IMR-90 (cell line): ENCODE measurements at regions not wholly inside any gene's neighbourhood (a gene's known extent, or its start where the extent isn't known, plus 50 kb on each side); places are given as distances from the start of the nearest gene placed in this dataset.

ENCODE experiments used
- ATAC-seq: fragments of 200-7000 bp; cut with Tn5 transposase; 2 replicates; pipeline ENCODE4 v1.9.1; 2020; ENCODE audit warnings: low read depth, mild to moderate bottlenecking, moderate library complexity
- BruUV-seq: library from RNA; stranded (reverse); fragments of 400-500 nt; replicated peaks from 2 replicates; lab custom pipeline; 2021; lab: Mats Ljungman, UMichigan
- CTCF ChIA-PET: fragments of 300-600 bp; formaldehyde crosslinking; extraction: SDS; loops from one replicate; lab custom pipeline; 2021; ENCODE audit warnings: antibody characterized with exemption; lab: Yijun Ruan, JAX
- POLR2A ChIA-PET: fragments of 300-600 bp; sonication (Branson Sonifier 250); formaldehyde crosslinking; loops from one replicate; lab custom pipeline; 2022; ENCODE audit warnings: antibody characterized with exemption; ENCODE audit not compliant: unreplicated experiment; lab: Charles Lee
- DNase-seq: peaks from one replicate; pipeline ENCODE4 v3.0.0; 2013
- H2AFZ ChIP-seq: replicated peaks from 2 replicates; pipeline ENCODE3; 2013; ENCODE audit warnings: low read length, mild to moderate bottlenecking; ENCODE audit not compliant: poor library complexity
- H2AK5ac ChIP-seq: 2 replicates; pipeline ENCODE4 v1.6.1; 2013; ENCODE audit warnings: low read depth, low read length, inconsistent platforms
- H2AK9ac ChIP-seq: replicated peaks from 2 replicates; pipeline ENCODE3; 2013; ENCODE audit warnings: mild to moderate bottlenecking, low read depth, low read length, moderate library complexity; ENCODE audit not compliant: poor library complexity
- H2BK120ac ChIP-seq: 2 replicates; pipeline ENCODE4 v1.6.1; 2013; ENCODE audit warnings: low read depth, low read length, inconsistent platforms
- H2BK15ac ChIP-seq: 3 replicates; pipeline ENCODE4 v1.6.1; 2013; ENCODE audit warnings: low read depth, low read length, inconsistent platforms
- H2BK20ac ChIP-seq: 2 replicates; pipeline ENCODE4 v1.6.1; 2013; ENCODE audit warnings: low read depth, mild to moderate bottlenecking, inconsistent platforms, low read length, moderate library complexity
- H2BK5ac ChIP-seq: 2 replicates; pipeline ENCODE4 v1.6.1; 2013; ENCODE audit warnings: mild to moderate bottlenecking, low read depth, low read length, inconsistent platforms; ENCODE audit not compliant: poor library complexity, severe bottlenecking
- H3K14ac ChIP-seq: replicated peaks from 2 replicates; pipeline ENCODE4 v1.6.1; 2013; ENCODE audit warnings: low read depth, low read length, inconsistent platforms
- H3K18ac ChIP-seq: 2 replicates; pipeline ENCODE4 v1.6.1; 2013; ENCODE audit warnings: low read depth, low read length, control low read depth
- H3K23ac ChIP-seq: 2 replicates; pipeline ENCODE4 v1.6.1; 2013; ENCODE audit warnings: low read depth, low read length, inconsistent platforms
- H3K27ac ChIP-seq: 2 replicates; pipeline ENCODE4 v1.5.1; 2013; ENCODE audit warnings: mild to moderate bottlenecking, control low read depth, low read length; ENCODE audit not compliant: insufficient read depth
- H3K27me3 ChIP-seq: 2 replicates; pipeline ENCODE4 v1.6.1; 2013; ENCODE audit warnings: low read length; ENCODE audit not compliant: control insufficient read depth, insufficient read depth
- H3K36me3 ChIP-seq: 2 replicates; pipeline ENCODE4 v1.6.1; 2013; ENCODE audit warnings: low read length, mixed read lengths; ENCODE audit not compliant: control insufficient read depth, insufficient read depth
- H3K4ac ChIP-seq: 2 replicates; pipeline ENCODE4 v1.6.1; 2013; ENCODE audit warnings: low read depth, low read length, inconsistent platforms
- H3K4me1 ChIP-seq: 2 replicates; pipeline ENCODE4 v1.6.1; 2013; ENCODE audit warnings: low read length, mixed read lengths; ENCODE audit not compliant: control insufficient read depth, insufficient read depth
- H3K4me2 ChIP-seq: 2 replicates; pipeline ENCODE4 v1.6.1; 2013; ENCODE audit warnings: low read depth, mild to moderate bottlenecking, control low read depth, low read length, moderate library complexity
- H3K4me3 ChIP-seq: 2 replicates; pipeline ENCODE4 v1.5.1; 2013; ENCODE audit warnings: low read depth, mild to moderate bottlenecking, control low read depth, low read length, moderate library complexity; ENCODE audit not compliant: insufficient read depth
- H3K56ac ChIP-seq: 2 replicates; pipeline ENCODE4 v1.6.1; 2013; ENCODE audit warnings: low read length, inconsistent platforms; ENCODE audit not compliant: insufficient read depth; ENCODE audit errors: extremely low read depth
- H3K79me1 ChIP-seq, 2 experiments: 2 replicates each; pipeline ENCODE4 v1.6.1; 2013; ENCODE audit warnings: low read length in 2 of 2, inconsistent platforms in 1 of 2, low read depth in 1 of 2
- H3K9ac ChIP-seq: 2 replicates; pipeline ENCODE4 v1.6.1; 2013; ENCODE audit warnings: low read depth, low read length, control low read depth
- H3K9me1 ChIP-seq: 2 replicates; pipeline ENCODE4 v1.6.1; 2013; ENCODE audit warnings: low read length, inconsistent platforms; ENCODE audit not compliant: insufficient read depth
- H3K9me3 ChIP-seq: 2 replicates; pipeline ENCODE4 v1.6.1; 2013; ENCODE audit warnings: low read length; ENCODE audit not compliant: control insufficient read depth, insufficient read depth
- H4K20me1 ChIP-seq: 2 replicates; pipeline ENCODE4 v1.6.1; 2013; ENCODE audit warnings: low read length, inconsistent platforms; ENCODE audit not compliant: insufficient read depth
- H4K5ac ChIP-seq: 2 replicates; pipeline ENCODE4 v1.6.1; 2013; ENCODE audit warnings: mild to moderate bottlenecking, low read depth, low read length, control low read depth
- H4K8ac ChIP-seq, 2 experiments: 2 replicates each; pipeline ENCODE4 v1.6.1; 2013; ENCODE audit warnings: low read depth in 2 of 2, low read length in 2 of 2, control low read depth in 1 of 2, inconsistent platforms in 1 of 2
- H4K91ac ChIP-seq: 2 replicates; pipeline ENCODE4 v1.6.1; 2013; ENCODE audit warnings: low read depth, low read length, inconsistent platforms; ENCODE audit not compliant: insufficient read depth
- BHLHE40 ChIP-seq: fragments of 150-350 bp; IDR thresholded peaks from 2 replicates; pipeline ENCODE4 v1.6.1; 2016; ENCODE audit warnings: mild to moderate bottlenecking, low read depth, low read length
- CEBPB ChIP-seq: IDR thresholded peaks from 2 replicates; pipeline ENCODE4 v1.6.1; 2012; ENCODE audit warnings: low read depth, low read length, improper control_type of control experiment
- CHD1 ChIP-seq: IDR thresholded peaks from 2 replicates; pipeline ENCODE4 v1.6.1; 2012; ENCODE audit warnings: low read depth, low read length, improper control_type of control experiment
- CTCF ChIP-seq: conservative IDR thresholded peaks from 2 replicates; pipeline ENCODE4 v1.5.1; 2012; ENCODE audit warnings: mild to moderate bottlenecking, low read depth, low read length, improper control_type of control experiment
- ELK1 ChIP-seq: fragments of 150-350 bp; IDR thresholded peaks from 2 replicates; pipeline ENCODE4 v1.6.1; 2016; ENCODE audit warnings: low read depth, mild to moderate bottlenecking, low read length, moderate library complexity, borderline replicate concordance
- FOS ChIP-seq: fragments of 150-350 bp; IDR thresholded peaks from 2 replicates; pipeline ENCODE4 v1.6.1; 2016; ENCODE audit warnings: low read depth, low read length
- MAFK ChIP-seq: IDR thresholded peaks from 2 replicates; pipeline ENCODE4 v1.6.1; 2012; ENCODE audit warnings: low read depth, low read length, improper control_type of control experiment
- MAZ ChIP-seq: IDR thresholded peaks from 2 replicates; pipeline ENCODE4 v1.6.1; 2012; ENCODE audit warnings: low read depth, mild to moderate bottlenecking, low read length, improper control_type of control experiment, moderate library complexity, borderline replicate concordance
- MXI1 ChIP-seq: IDR thresholded peaks from 2 replicates; pipeline ENCODE4 v1.6.1; 2012; ENCODE audit warnings: low read depth, mild to moderate bottlenecking, low read length, moderate library complexity, borderline replicate concordance
- NFE2L2 ChIP-seq: fragments of 150-350 bp; IDR thresholded peaks from 2 replicates; pipeline ENCODE4 v1.6.1; 2016; ENCODE audit warnings: low read depth, mild to moderate bottlenecking, low read length
- POLR2A ChIP-seq: IDR thresholded peaks from 2 replicates; pipeline ENCODE4 v1.6.1; 2012; ENCODE audit warnings: mild to moderate bottlenecking, low read depth, low read length
- RAD21 ChIP-seq: IDR thresholded peaks from 2 replicates; pipeline ENCODE4 v1.6.1; 2012; ENCODE audit warnings: low read length, improper control_type of control experiment
- RCOR1 ChIP-seq: IDR thresholded peaks from 2 replicates; pipeline ENCODE4 v1.6.1; 2012; ENCODE audit warnings: mild to moderate bottlenecking, low read length, improper control_type of control experiment; ENCODE audit not compliant: insufficient replicate concordance
- RFX5 ChIP-seq: IDR thresholded peaks from 2 replicates; pipeline ENCODE4 v1.8.0; 2012; ENCODE audit warnings: low read depth, mild to moderate bottlenecking, low read length, moderate library complexity
- SMC3 ChIP-seq: fragments of 150-350 bp; IDR thresholded peaks from 2 replicates; pipeline ENCODE4 v1.6.1; 2016; ENCODE audit warnings: low read depth, mild to moderate bottlenecking, antibody characterized with exemption, low read length, moderate library complexity
- USF2 ChIP-seq: fragments of 150-350 bp; IDR thresholded peaks from 2 replicates; pipeline ENCODE4 v1.6.1; 2017; ENCODE audit warnings: mild to moderate bottlenecking, antibody characterized with exemption, low read length, low read depth
- WGBS, 2 experiments: methylation state at CpG; one replicate each; pipeline versions ENCODE4 v1.1.5 to v1.1.7; 2013; ENCODE audit warnings: missing lambda C conversion rate in 2 of 2; ENCODE audit not compliant: insufficient read length in 1 of 2; ENCODE audit errors: extremely low coverage in 2 of 2; 5-methylcytosine and 5-hydroxymethylcytosine counted together
- dilution Hi-C: fragments of 300-500 bp; cut with HindIII; formaldehyde crosslinking; loops from one replicate; pipeline ENCODE4 v1.14.3; 2018; ENCODE audit warnings: low sequenced_read_pairs; ENCODE audit not compliant: unreplicated experiment
- in situ Hi-C: fragments of 300-500 bp; cut with MboI; formaldehyde crosslinking; loops from 3 replicates; pipeline ENCODE4 v1.14.3; 2019; ENCODE audit warnings: low sequenced_read_pairs, inconsistent platforms, mixed read lengths
- intact Hi-C: fragments of 100-400 bp; cut with micrococcal nuclease; formaldehyde crosslinking; loops from 2 replicates; pipeline ENCODE4 v1.10.0; 2022

- Histone ChIP-seq H3K27ac (no peak overlapping the region), H4K20me1 (no peaks in the 10 kb centered on the region), H3K9me1 (no peaks in the 10 kb centered on the region), H4K8ac (no peak overlapping the region), H3K4ac (no peak overlapping the region), H4K5ac (no peak overlapping the region), H2BK20ac (no peak overlapping the region), H2AK9ac (no peak overlapping the region), H2BK5ac (no peak overlapping the region), H4K91ac (no peak overlapping the region), H3K56ac (no peak overlapping the region), H3K9ac (no peak overlapping the region), H3K23ac (no peak overlapping the region), H3K18ac (no peak overlapping the region), H3K4me2 (no peak overlapping the region), H3K4me1 (no peaks in the 10 kb centered on the region), H3K79me1 (no peaks in the 10 kb centered on the region), H3K27me3 (no peaks in the 10 kb centered on the region), H3K9me3 (peaks cover 14% of the 10 kb centered on the region; the same call in 1 of the 2 replicates), H3K36me3 (no peaks in the 10 kb centered on the region), H3K14ac (no peak overlapping the region), H2BK15ac (no peak overlapping the region), H2AFZ (no peak overlapping the region), H2BK120ac (no peak overlapping the region), H3K4me3 (no peak overlapping the region), H2AK5ac (no peak overlapping the region)
- CTCF ChIA-PET, result no interaction called here
- WGBS, 2 experiments, result 60% methylated on average over 1 of the region's 18 CpGs; no CpG with 5 or more reads in 1 of the 2 experiments
- dilution Hi-C loops, result no loop called here
- DNase-seq, result no peak
- POLR2A ChIA-PET, result no interaction called here
- intact Hi-C loops, result no loop called here
- in situ Hi-C loops, result no loop called here
- TF ChIP-seq BHLHE40 (no peak), POLR2A (no peak), CEBPB (no peak), MAFK (no peak), RFX5 (no peak), CTCF (no peak), MAZ (no peak), ELK1 (no peak), FOS (no peak), USF2 (no peak), RCOR1 (no peak), RAD21 (no peak), MXI1 (no peak), NFE2L2 (no peak), CHD1 (no peak), SMC3 (no peak)
- no peak for ATAC-seq
- no TSS peak for BruUV-seq
Measured at GRCh38 chr12:128059621-128060370, 207.2 kb upstream of the TMEM132C start.
